DND-41 (cell line): ENCODE measurements at regions not wholly inside any gene's neighbourhood (a gene's known extent, or its start where the extent isn't known, plus 50 kb on each side); places are given as distances from the start of the nearest gene placed in this dataset.

ENCODE experiments used
- ATAC-seq: fragments of 200-7000 bp; cut with Tn5 transposase; 3 replicates; pipeline ENCODE4 v1.9.1; 2021; ENCODE audit warnings: low read depth; ENCODE audit not compliant: insufficient read depth
- DNase-seq: peaks from one replicate; pipeline ENCODE4 v3.0.0-alpha.2; 2020
- H2AFZ ChIP-seq: 2 replicates; pipeline ENCODE4 v1.6.0; 2012; ENCODE audit warnings: low read depth, low read length
- H3K27ac ChIP-seq: 2 replicates; pipeline ENCODE4 v1.5.1; 2012; ENCODE audit warnings: low read length, inconsistent platforms
- H3K27me3 ChIP-seq: fragments of 200-600 bp; sonication (generic); 2 replicates; pipeline ENCODE4 v1.6.0; 2012; ENCODE audit warnings: low read length, mild to moderate bottlenecking, inconsistent platforms; ENCODE audit not compliant: insufficient read depth, poor library complexity
- H3K36me3 ChIP-seq: 2 replicates; pipeline ENCODE4 v1.5.1; 2012; ENCODE audit warnings: low read length, inconsistent platforms; ENCODE audit not compliant: insufficient read depth
- H3K4me1 ChIP-seq: 2 replicates; pipeline ENCODE4 v1.5.1; 2012; ENCODE audit warnings: mild to moderate bottlenecking, low read length; ENCODE audit not compliant: insufficient read depth
- H3K4me2 ChIP-seq: 2 replicates; pipeline ENCODE4 v1.6.0; 2012; ENCODE audit warnings: mild to moderate bottlenecking, moderate library complexity, low read length, inconsistent platforms; ENCODE audit not compliant: insufficient read depth
- H3K4me3 ChIP-seq, 2 experiments: fragments of 200-600 bp in 1 of 2; shearing (Covaris generic) in 1 of 2; 2 replicates each; pipeline ENCODE4 v1.5.1; 2012 to 2016; ENCODE audit warnings: inconsistent platforms in 2 of 2, low read length in 2 of 2, mild to moderate bottlenecking in 2 of 2, low read depth in 1 of 2, moderate library complexity in 1 of 2
- H3K79me2 ChIP-seq: 2 replicates; pipeline ENCODE4 v1.6.0; 2012; ENCODE audit warnings: low read length, inconsistent platforms; ENCODE audit not compliant: insufficient read depth
- H3K9ac ChIP-seq: 2 replicates; pipeline ENCODE4 v1.6.0; 2012; ENCODE audit warnings: low read depth, mild to moderate bottlenecking, inconsistent platforms, low read length, moderate library complexity
- H3K9me3 ChIP-seq: 2 replicates; pipeline ENCODE4 v1.5.1; 2012; ENCODE audit warnings: low read length, moderate library complexity, mild to moderate bottlenecking, inconsistent platforms; ENCODE audit not compliant: insufficient read depth, severe bottlenecking
- H4K20me1 ChIP-seq: 2 replicates; pipeline ENCODE4 v1.6.0; 2012; ENCODE audit warnings: low read length; ENCODE audit not compliant: insufficient read depth
- EZH2 ChIP-seq: IDR thresholded peaks from 3 replicates; pipeline ENCODE4 v1.6.1; 2012; ENCODE audit warnings: borderline replicate concordance, low read depth, mild to moderate bottlenecking, moderate library complexity, low read length, inconsistent platforms; ENCODE audit not compliant: severe bottlenecking
- TF ChIP-seq, protein P1 (sequence below): IDR thresholded peaks from 2 replicates; pipeline ENCODE4 v1.5.1; 2012; ENCODE audit warnings: borderline replicate concordance, low read length, moderate library complexity, mild to moderate bottlenecking; ENCODE audit not compliant: poor library complexity, severe bottlenecking; ENCODE audit errors: extremely low read depth

DNA sequence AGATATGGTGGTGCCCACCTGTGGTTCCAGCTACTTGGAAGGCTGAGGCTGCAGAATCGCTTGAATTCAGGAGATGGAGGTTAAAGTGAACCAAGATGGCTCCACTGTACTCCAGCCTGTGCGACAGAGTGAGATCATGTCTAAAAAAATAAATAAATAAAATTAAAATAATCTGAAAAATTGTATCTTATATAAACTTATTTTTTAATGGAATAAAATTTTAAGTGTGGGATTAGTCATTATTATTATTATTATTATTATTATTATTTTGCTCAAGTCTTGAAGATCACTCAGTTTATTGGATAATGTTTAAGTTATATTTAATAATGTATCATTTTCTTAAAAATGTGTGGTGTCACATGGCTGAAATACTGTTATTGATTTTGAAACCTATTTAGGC, 688.0 kb upstream of the COX7C start:
- Histone ChIP-seq H3K79me2 (no peaks in the 10 kb centered on the region), H3K27me3 (no peaks in the 10 kb centered on the region), H3K4me1 (no peaks in the 10 kb centered on the region), H3K4me3 (no peak overlapping the region), H3K9ac (no peak overlapping the region), H3K9me3 (no peaks in the 10 kb centered on the region), H3K27ac (no peak overlapping the region), H3K4me2 (no peak overlapping the region), H4K20me1 (no peaks in the 10 kb centered on the region), H2AFZ (no peak overlapping the region), H3K36me3 (no peaks in the 10 kb centered on the region)
- DNase-seq (no peak), ATAC-seq (no peak)
- TF ChIP-seq, protein P1, sequence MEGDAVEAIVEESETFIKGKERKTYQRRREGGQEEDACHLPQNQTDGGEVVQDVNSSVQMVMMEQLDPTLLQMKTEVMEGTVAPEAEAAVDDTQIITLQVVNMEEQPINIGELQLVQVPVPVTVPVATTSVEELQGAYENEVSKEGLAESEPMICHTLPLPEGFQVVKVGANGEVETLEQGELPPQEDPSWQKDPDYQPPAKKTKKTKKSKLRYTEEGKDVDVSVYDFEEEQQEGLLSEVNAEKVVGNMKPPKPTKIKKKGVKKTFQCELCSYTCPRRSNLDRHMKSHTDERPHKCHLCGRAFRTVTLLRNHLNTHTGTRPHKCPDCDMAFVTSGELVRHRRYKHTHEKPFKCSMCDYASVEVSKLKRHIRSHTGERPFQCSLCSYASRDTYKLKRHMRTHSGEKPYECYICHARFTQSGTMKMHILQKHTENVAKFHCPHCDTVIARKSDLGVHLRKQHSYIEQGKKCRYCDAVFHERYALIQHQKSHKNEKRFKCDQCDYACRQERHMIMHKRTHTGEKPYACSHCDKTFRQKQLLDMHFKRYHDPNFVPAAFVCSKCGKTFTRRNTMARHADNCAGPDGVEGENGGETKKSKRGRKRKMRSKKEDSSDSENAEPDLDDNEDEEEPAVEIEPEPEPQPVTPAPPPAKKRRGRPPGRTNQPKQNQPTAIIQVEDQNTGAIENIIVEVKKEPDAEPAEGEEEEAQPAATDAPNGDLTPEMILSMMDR = no peak
- TF ChIP-seq EZH2 = no peak

DNA sequence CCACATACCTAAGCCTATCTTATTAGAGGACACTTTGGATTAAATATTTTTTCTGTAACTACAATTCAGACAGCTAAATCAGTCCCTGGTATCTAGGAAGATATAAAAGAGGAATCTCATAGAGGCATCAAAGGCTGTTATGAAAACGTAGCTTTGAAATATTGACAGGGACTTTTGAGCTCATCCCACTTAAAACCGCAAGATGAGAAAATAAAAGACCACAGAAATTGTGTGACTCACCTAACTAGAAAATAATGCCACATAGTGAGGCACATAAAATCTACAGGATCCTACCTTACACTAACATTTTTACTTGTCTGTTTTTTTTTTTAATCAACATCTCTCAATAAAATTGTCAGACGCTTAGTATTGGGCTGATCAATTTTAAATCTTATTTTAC, 686.5 kb upstream of the COX7C start:
- H3K27ac ChIP-seq = no peak overlapping the region
- no peak overlapping the region for H3K9ac ChIP-seq
- DNase-seq = no peak
- no peak overlapping the region for H2AFZ ChIP-seq
- H3K27me3 ChIP-seq = no peaks in the 10 kb centered on the region
- H4K20me1 ChIP-seq = no peaks in the 10 kb centered on the region
- TF ChIP-seq, protein P1 = no peak
- no peak for TF ChIP-seq EZH2
- H3K79me2 ChIP-seq = no peaks in the 10 kb centered on the region
- no peaks in the 10 kb centered on the region for H3K9me3 ChIP-seq
- H3K4me2 ChIP-seq = no peak overlapping the region
- H3K36me3 ChIP-seq = no peaks in the 10 kb centered on the region
- no peaks in the 10 kb centered on the region for H3K4me1 ChIP-seq
- ATAC-seq = no peak
- no peak overlapping the region for H3K4me3 ChIP-seq

DNA sequence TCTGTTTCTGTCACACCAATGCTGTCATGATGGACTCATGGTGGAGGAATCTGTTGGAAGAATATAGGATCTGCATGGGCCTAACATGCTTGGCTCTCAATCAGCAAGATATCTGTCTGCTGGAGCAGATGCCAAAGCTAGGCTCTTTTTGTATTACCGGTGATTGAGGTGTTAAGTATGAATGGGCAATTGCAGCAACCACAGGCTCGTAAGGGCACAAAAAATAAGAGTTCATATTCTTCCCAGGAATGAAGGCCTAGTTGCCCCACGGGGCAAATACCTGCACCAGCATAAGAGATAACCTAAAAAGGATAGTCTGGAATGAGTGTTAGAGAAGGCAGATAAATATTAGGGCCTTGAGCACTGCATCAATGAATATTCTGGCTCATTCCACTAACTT, 679.5 kb upstream of the COX7C start:
- no peak for DNase-seq
- H4K20me1 ChIP-seq = no peaks in the 10 kb centered on the region
- no peak for ATAC-seq
- no peak overlapping the region for H3K4me2 ChIP-seq
- no peaks in the 10 kb centered on the region for H3K4me1 ChIP-seq
- no peak overlapping the region for H3K9ac ChIP-seq
- H2AFZ ChIP-seq = no peak overlapping the region
- TF ChIP-seq, protein P1 = no peak
- no peak for TF ChIP-seq EZH2
- no peak overlapping the region for H3K27ac ChIP-seq
- H3K27me3 ChIP-seq = no peaks in the 10 kb centered on the region
- H3K79me2 ChIP-seq = no peaks in the 10 kb centered on the region
- H3K9me3 ChIP-seq = no peaks in the 10 kb centered on the region
- no peaks in the 10 kb centered on the region for H3K36me3 ChIP-seq
- no peak overlapping the region for H3K4me3 ChIP-seq

DNA sequence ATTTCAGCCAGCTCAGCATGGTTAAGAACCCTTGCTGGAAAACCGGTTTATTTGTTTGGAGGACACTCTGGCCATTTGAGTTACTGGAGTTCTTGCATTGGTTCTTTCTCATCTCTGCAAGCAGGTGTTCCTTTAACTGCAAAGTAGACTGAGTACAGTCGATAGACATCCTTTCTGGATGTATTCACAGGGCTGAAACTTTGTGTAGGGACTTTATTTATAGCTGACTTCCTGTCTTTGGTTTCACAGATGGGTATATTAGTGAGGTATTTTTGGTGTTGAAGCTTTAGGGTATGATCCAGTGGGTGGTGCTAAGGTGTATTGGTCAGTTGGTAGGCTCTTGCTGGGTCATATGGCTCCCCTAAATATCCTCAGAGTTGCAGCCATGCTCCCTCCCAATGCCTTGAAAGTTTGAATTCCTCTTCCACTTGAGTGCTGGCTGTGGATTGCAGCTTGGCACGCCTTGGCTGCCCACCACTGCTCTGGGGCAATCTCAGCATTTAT, 666.0 kb upstream of the COX7C start:
- Histone ChIP-seq H3K79me2 (no peaks in the 10 kb centered on the region), H3K36me3 (no peaks in the 10 kb centered on the region), H2AFZ (no peak overlapping the region), H3K9ac (no peak overlapping the region), H3K4me3 (no peak overlapping the region), H4K20me1 (no peaks in the 10 kb centered on the region), H3K9me3 (no peaks in the 10 kb centered on the region), H3K27me3 (no peaks in the 10 kb centered on the region), H3K4me1 (no peaks in the 10 kb centered on the region), H3K4me2 (no peak overlapping the region), H3K27ac (no peak overlapping the region)
- no peak for TF ChIP-seq EZH2
- TF ChIP-seq, protein P1 = no peak
- ATAC-seq = no peak
- DNase-seq = no peak
